Osteoblast (primary cell): ENCODE measurements at regions not wholly inside any gene's neighbourhood (a gene's known extent, or its start where the extent isn't known, plus 50 kb on each side); places are given as distances from the start of the nearest gene placed in this dataset.

ENCODE experiments used
- DNase-seq: peaks from one replicate; pipeline ENCODE4 v3.0.0; 2011; ENCODE audit warnings: low spot score, mixed read lengths; ENCODE audit not compliant: insufficient read length; ENCODE audit errors: missing footprints
- H2AFZ ChIP-seq: 2 replicates; pipeline ENCODE4 v1.6.0; 2011; ENCODE audit warnings: mild to moderate bottlenecking, low read length
- H3K27ac ChIP-seq: 2 replicates; pipeline ENCODE4 v1.5.1; 2011; ENCODE audit warnings: mild to moderate bottlenecking, low read depth, low read length, moderate library complexity
- H3K27me3 ChIP-seq: 2 replicates; pipeline ENCODE4 v1.6.0; 2012; ENCODE audit warnings: mild to moderate bottlenecking, control low read depth, inconsistent platforms, low read length, moderate library complexity; ENCODE audit not compliant: insufficient read depth
- H3K36me3 ChIP-seq: 2 replicates; pipeline ENCODE4 v1.5.1; 2011; ENCODE audit warnings: mild to moderate bottlenecking, low read length, control low read depth, moderate library complexity; ENCODE audit not compliant: insufficient read depth
- H3K4me1 ChIP-seq: 2 replicates; pipeline ENCODE4 v1.5.1; 2011; ENCODE audit warnings: mild to moderate bottlenecking, low read length, control low read depth, moderate library complexity; ENCODE audit not compliant: insufficient read depth
- H3K4me2 ChIP-seq: 2 replicates; pipeline ENCODE4 v1.6.0; 2011; ENCODE audit warnings: mild to moderate bottlenecking, low read length; ENCODE audit not compliant: insufficient read depth
- H3K4me3 ChIP-seq: fragments of 200-600 bp; sonication (generic); 3 replicates; pipeline ENCODE4 v1.5.1; 2012; ENCODE audit warnings: mild to moderate bottlenecking, low read length, inconsistent platforms; ENCODE audit not compliant: insufficient read depth
- H3K79me2 ChIP-seq: 2 replicates; pipeline ENCODE4 v1.6.0; 2012; ENCODE audit warnings: mild to moderate bottlenecking, low read length, control low read depth, inconsistent platforms; ENCODE audit not compliant: insufficient read depth
- H3K9me3 ChIP-seq: 2 replicates; pipeline ENCODE4 v1.5.1; 2011; ENCODE audit warnings: low read depth, low read length, control low read depth
- H4K20me1 ChIP-seq: 2 replicates; pipeline ENCODE4 v1.6.0; 2012; ENCODE audit warnings: mild to moderate bottlenecking, low read length, control low read depth; ENCODE audit not compliant: insufficient read depth
- TF ChIP-seq, protein P1 (sequence below): IDR thresholded peaks from 2 replicates; pipeline ENCODE4 v1.5.1; 2011; ENCODE audit warnings: mild to moderate bottlenecking, low read depth, low read length, moderate library complexity; ENCODE audit errors: extremely low read depth

DNA sequence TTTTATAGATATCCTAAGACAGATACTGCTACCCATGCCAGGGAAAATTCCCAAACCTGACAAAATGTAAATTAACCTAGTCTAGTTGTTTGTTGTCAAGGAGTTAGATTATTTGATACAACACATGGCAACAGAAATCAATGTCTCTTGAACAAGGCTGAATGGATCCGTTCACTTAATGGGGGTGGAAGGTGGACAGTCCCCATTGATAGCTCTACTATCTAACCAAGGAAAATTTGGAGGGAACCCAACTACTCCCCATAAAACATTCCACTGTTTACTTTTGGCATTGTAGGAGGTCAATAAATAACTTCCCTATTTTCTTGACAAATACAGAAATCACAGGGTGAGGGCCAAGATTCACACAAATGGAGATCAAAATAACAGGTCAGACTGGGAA lies 117.9 kb upstream of the GRIA4 start:
- H3K27ac ChIP-seq = no peak overlapping the region
- no peaks in the 10 kb centered on the region for H3K9me3 ChIP-seq
- no peak overlapping the region for H3K4me3 ChIP-seq
- no peaks in the 10 kb centered on the region for H3K4me1 ChIP-seq
- TF ChIP-seq, protein P1, sequence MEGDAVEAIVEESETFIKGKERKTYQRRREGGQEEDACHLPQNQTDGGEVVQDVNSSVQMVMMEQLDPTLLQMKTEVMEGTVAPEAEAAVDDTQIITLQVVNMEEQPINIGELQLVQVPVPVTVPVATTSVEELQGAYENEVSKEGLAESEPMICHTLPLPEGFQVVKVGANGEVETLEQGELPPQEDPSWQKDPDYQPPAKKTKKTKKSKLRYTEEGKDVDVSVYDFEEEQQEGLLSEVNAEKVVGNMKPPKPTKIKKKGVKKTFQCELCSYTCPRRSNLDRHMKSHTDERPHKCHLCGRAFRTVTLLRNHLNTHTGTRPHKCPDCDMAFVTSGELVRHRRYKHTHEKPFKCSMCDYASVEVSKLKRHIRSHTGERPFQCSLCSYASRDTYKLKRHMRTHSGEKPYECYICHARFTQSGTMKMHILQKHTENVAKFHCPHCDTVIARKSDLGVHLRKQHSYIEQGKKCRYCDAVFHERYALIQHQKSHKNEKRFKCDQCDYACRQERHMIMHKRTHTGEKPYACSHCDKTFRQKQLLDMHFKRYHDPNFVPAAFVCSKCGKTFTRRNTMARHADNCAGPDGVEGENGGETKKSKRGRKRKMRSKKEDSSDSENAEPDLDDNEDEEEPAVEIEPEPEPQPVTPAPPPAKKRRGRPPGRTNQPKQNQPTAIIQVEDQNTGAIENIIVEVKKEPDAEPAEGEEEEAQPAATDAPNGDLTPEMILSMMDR = no peak
- no peaks in the 10 kb centered on the region for H3K27me3 ChIP-seq
- no peaks in the 10 kb centered on the region for H4K20me1 ChIP-seq
- H3K79me2 ChIP-seq = no peaks in the 10 kb centered on the region
- DNase-seq = no peak
- H3K4me2 ChIP-seq = no peak overlapping the region
- no peaks in the 10 kb centered on the region for H3K36me3 ChIP-seq
- no peak overlapping the region for H2AFZ ChIP-seq

DNA sequence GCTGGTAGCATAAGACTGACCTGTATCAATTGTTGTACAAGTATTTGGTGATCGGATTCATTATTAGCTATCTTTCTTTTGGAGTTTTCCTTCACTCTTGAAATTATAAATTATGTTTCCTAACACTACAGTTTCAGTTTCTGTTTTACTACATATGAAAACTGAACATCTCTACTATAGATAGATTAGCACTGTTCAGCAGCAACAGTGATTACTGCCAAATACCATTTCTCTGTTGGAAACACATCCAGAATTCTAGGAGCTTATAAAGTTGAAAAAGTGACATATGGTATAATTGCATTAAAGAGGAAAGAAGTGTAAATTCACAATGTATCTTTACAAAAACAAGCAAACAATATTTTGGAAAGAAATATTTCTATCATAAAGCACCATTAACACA lies 118.5 kb upstream of the GRIA4 start:
- no peaks in the 10 kb centered on the region for H3K27me3 ChIP-seq
- no peaks in the 10 kb centered on the region for H3K36me3 ChIP-seq
- H3K79me2 ChIP-seq = no peaks in the 10 kb centered on the region
- no peak for DNase-seq
- H4K20me1 ChIP-seq = no peaks in the 10 kb centered on the region
- H3K9me3 ChIP-seq = no peaks in the 10 kb centered on the region
- H3K4me3 ChIP-seq = no peak overlapping the region
- H2AFZ ChIP-seq = no peak overlapping the region
- no peak overlapping the region for H3K27ac ChIP-seq
- H3K4me2 ChIP-seq = no peak overlapping the region
- H3K4me1 ChIP-seq = no peaks in the 10 kb centered on the region
- TF ChIP-seq, protein P1 = no peak

DNA sequence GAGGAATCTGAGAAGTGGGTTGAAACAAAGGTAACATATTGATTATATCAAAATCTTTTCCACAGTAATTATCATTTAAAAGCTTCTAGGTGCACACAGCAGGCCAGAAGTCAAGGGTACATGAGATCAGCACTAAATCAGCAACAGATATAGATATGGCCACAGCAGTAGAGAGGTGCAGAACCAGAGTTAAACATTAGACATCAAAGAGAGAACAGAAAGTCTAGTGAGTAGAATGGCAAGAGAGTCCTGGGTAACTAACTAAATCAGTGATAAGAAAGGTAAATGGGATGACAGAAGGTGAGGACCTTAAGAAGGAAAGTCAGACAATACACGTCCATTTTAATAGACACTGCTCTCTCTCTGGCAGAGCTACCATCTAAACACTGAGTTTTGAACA lies 119.5 kb upstream of the GRIA4 start:
- H3K4me3 ChIP-seq = no peak overlapping the region
- no peak overlapping the region for H3K27ac ChIP-seq
- no peaks in the 10 kb centered on the region for H4K20me1 ChIP-seq
- peak; percentile 43 for DNase-seq
- TF ChIP-seq, protein P1 = no peak
- H3K27me3 ChIP-seq = no peaks in the 10 kb centered on the region
- H3K4me1 ChIP-seq = no peaks in the 10 kb centered on the region
- no peaks in the 10 kb centered on the region for H3K79me2 ChIP-seq
- H3K4me2 ChIP-seq = no peak overlapping the region
- no peaks in the 10 kb centered on the region for H3K36me3 ChIP-seq
- H3K9me3 ChIP-seq = no peaks in the 10 kb centered on the region
- H2AFZ ChIP-seq = no peak overlapping the region

DNA sequence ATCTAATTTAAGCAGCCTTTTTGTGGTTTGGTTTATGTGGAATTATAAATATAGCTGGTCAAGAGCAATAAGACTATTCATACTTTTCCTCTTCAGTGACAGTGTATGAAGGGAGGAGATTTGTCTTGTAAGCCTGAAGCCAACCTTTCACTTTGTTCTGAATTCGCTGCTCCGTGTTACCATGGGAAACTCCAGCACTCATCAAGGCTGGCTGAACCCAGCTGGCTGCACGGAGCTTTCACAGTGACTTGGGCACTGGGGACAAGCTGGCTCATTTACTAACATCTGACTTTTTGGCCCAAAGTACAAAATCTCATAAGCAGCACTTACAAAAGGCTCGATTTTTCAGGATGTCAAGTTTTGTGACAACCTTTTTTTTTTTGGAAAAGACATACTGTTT lies 120.4 kb upstream of the GRIA4 start:
- Histone ChIP-seq H3K4me2 (no peak overlapping the region), H3K79me2 (no peaks in the 10 kb centered on the region), H3K4me3 (no peak overlapping the region), H3K36me3 (no peaks in the 10 kb centered on the region), H3K4me1 (no peaks in the 10 kb centered on the region), H3K27me3 (no peaks in the 10 kb centered on the region), H3K9me3 (no peaks in the 10 kb centered on the region), H4K20me1 (no peaks in the 10 kb centered on the region), H3K27ac (no peak overlapping the region), H2AFZ (no peak overlapping the region)
- TF ChIP-seq, protein P1 = no peak
- DNase-seq = no peak
